Hepatic stellate cell (primary cell): ENCODE measurements at regions not wholly inside any gene's neighbourhood (a gene's known extent, or its start where the extent isn't known, plus 50 kb on each side); places are given as distances from the start of the nearest gene placed in this dataset.
A peak's percentile ranks its signal among the peaks of the same experiment; 100 is the strongest.

ENCODE experiments used
- DNase-seq: peaks from one replicate; pipeline ENCODE4 v3.0.0; 2011; ENCODE audit warnings: low spot score

DNA sequence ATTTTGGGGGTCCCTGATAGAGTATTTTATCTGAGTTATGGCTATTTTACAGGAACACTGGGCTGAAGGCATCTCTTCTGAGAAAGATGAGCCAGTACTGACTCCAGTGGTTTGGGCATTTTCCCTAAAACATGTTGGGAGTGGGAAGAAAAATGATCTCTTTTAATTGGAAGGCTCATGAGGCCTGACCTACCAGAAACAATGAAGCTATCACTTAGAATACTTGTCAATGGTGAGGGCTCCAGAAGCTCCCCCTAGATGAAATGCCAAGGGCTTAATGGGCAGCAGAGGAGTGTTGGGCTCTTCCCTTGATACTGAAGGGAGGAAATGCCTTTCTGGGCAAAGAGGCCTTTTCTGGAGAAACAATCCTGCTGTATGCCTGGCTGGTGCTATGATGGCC, 63.5 kb upstream of the BDNF start:
- DNase-seq: no peak

DNA sequence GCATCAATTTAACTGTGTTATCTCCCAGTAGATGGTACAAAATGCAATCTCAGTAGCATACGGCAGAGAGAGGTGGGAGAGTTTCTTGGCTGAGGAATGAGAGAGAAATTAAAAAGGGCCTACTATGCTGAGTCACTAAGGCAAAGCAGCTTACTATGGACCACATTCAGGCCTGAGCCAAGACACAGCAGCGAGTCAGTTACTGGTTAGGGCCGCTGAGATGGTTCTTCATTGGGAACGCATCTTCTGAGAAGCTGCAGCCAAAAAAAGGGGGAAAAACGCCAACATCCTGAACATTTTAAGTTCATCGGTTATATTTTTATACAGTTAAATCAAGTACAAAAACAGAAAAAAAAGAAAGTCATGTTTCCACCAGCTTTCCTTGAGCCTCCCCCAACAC, 61.1 kb upstream of the BDNF start:
- no peak for DNase-seq

DNA sequence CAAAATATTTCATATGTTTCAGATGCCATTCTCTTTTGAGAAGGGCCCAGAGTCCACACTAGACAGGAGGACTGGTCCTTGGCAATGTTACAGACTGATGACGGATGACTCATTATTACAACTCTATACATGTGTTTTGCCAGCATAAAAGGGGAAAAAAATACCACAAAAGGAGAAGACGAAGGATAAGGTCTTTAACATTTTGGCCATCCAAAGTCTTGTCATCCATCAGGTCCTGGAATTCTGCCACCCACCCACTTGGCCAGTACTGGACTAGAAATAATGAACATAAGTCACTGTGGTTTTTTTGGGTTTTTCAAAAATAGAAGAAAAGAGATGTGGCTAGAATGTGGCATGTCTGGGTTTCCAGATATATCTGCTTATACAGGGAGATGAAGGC, 57.7 kb upstream of the BDNF start:
- peak; percentile 37 for DNase-seq

DNA sequence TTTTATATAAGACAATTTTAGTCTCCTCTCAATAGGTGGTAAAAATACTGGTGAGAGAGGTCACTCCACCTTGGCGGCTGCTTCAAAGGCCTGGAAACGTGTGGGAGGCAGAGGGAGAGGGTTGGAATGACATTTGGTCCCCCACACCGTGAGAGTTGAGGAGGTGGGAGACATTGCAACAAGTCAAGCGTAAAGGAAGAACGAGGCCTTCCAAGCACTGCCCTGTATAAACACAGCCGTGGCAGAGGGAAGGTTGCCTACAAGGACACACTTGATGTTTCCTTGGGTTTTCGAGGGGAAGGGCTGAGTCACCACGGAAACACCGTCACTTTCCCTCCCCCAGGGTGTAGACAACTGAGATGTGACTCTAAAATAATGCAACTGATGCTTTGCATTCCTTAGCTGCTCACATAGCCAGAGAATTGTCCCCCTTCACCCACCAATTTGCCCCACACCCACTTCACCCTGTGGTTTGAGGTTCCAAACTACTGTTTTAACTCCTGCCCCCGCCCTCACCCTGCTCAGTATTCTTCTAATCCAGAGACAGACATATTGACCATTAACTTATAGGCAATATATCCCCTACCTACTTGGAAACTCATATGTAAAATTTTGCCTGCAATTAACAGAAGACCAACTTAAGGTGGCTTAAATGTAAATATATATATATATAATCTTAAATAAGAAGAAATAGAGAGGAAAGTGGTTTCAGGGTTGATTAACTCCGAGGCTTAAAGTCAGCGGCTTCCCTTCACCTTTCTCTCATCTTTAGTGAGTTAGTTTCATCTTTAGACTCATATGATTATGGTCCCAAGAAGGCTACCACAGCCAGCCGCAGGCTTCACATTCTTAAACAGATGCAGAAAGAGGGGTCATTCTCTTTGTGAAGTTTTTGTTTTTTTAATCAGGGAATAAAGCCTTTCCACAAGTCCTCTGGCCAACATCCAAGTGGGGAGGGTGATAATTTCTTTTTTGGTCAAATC, 54.1 kb upstream of the BDNF start:
- DNase-seq: peak; percentile 18
